GM10266 (cell line): ENCODE measurements at regions not wholly inside any gene's neighbourhood (a gene's known extent, or its start where the extent isn't known, plus 50 kb on each side); places are given as distances from the start of the nearest gene placed in this dataset.

Experiments used
- DNase-seq: peaks from one replicate; pipeline ENCODE4 v3.0.0; 2012; ENCODE audit errors: extremely low spot score
- TF ChIP-seq, protein P1 (sequence below): IDR thresholded peaks from 2 replicates; pipeline ENCODE4 v1.5.1; 2012; ENCODE audit warnings: mild to moderate bottlenecking, low read depth; ENCODE audit not compliant: control insufficient read depth, insufficient read depth; ENCODE audit errors: missing control alignments

DNA sequence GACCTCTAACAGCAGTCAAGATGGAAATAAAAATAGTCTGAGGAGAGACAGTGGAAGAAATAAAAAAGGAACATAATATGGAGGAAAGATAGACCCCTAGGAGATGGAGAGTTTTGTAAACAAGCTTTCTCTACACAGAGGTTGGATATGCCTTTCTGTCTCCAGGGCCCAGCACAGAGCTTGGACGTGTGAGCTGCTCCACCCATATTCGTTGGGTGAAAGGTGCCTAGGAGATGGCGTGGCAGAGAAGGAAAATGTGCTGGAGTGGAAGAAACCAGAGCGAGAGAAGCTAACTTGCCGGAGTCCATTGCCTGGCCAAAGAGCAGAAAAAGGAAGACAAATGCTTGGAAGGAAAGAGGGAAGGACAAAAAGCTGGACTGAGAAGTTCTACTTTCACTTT lies 78.3 kb upstream of the LMO4 start:
- DNase-seq = no peak
- TF ChIP-seq, protein P1, sequence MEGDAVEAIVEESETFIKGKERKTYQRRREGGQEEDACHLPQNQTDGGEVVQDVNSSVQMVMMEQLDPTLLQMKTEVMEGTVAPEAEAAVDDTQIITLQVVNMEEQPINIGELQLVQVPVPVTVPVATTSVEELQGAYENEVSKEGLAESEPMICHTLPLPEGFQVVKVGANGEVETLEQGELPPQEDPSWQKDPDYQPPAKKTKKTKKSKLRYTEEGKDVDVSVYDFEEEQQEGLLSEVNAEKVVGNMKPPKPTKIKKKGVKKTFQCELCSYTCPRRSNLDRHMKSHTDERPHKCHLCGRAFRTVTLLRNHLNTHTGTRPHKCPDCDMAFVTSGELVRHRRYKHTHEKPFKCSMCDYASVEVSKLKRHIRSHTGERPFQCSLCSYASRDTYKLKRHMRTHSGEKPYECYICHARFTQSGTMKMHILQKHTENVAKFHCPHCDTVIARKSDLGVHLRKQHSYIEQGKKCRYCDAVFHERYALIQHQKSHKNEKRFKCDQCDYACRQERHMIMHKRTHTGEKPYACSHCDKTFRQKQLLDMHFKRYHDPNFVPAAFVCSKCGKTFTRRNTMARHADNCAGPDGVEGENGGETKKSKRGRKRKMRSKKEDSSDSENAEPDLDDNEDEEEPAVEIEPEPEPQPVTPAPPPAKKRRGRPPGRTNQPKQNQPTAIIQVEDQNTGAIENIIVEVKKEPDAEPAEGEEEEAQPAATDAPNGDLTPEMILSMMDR = no peak

DNA sequence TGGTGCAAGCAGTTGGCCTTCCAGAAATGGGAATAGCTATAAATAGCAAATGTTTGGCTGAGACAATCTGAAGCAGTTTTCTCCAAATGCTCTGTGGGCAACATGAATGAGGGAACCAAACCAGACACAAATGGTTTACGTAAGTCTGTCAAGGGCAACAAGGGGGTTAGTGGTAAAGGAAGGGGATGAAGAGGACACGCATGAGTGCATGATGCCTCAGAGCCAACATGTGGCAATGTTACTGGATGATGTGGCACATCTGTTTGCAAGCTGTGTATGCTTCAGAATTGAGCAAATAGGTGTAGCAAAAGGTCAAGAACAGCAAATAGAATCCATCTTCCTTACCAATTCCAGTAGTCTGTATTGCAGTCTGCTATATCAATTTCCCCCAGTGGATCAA lies 76.3 kb upstream of the LMO4 start:
- no peak for DNase-seq
- TF ChIP-seq, protein P1 = no peak

DNA sequence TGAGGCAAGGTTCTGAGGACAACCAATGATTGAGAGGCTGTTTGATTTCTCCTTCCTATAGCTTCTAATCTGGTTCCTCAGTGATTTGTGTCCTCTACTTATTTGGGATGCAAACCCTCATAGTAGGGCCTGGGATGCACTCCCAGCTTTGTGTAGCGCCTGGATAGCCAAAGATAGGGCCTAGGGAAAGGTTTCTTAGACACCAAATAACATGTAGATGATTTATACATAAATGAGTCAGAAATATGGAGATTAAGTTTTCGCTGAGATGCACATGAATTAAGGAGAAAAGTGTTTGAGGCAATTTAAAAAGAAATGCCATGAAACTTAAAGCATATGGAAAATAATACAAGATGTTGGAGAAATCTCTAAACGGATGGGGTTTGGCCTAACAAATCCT lies 66.0 kb upstream of the LMO4 start:
- DNase-seq = no peak
- TF ChIP-seq, protein P1 = no peak

GRCh38 chr1:87263281-87263680 lies 65.4 kb upstream of the LMO4 start:
- TF ChIP-seq, protein P1 = no peak
- no peak for DNase-seq

DNA sequence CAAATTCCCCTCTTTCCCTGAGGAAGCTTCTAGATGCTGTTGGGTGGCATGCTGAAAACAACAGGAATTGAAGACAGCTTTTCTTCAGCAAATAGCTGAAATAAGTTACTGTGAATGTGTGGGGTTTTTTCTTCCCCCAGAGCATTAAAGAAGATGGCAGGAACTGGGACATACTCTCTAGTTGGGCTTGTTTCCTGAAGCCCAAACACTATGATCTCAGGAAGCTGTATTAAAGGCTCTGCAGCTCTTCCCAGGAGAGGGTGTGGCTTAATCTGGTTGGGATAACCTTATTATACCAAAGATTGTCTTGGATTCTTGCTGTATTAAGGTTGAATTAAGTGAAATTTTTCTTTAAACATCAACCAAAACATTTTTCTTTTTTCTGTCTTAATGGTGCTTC lies 64.9 kb upstream of the LMO4 start:
- TF ChIP-seq, protein P1 = no peak

GRCh38 chr1:87264976-87265375 lies 63.7 kb upstream of the LMO4 start:
- TF ChIP-seq, protein P1 = no peak

More for the DNA sequence above, 64.9 kb upstream of the LMO4 start:
- DNase-seq = no peak

GRCh38 chr1:87265786-87266185 lies 62.9 kb upstream of the LMO4 start:
- DNase-seq = no peak
- TF ChIP-seq, protein P1 = no peak

More at GRCh38 chr1:87264976-87265375, 63.7 kb upstream of the LMO4 start:
- no peak for DNase-seq

GRCh38 chr1:87268111-87268510 lies 60.6 kb upstream of the LMO4 start:
- TF ChIP-seq, protein P1 = no peak

More at GRCh38 chr1:87268111-87268510, 60.6 kb upstream of the LMO4 start:
- DNase-seq = no peak
